H1 (cell line): ENCODE measurements at regions not wholly inside any gene's neighbourhood (a gene's known extent, or its start where the extent isn't known, plus 50 kb on each side); places are given as distances from the start of the nearest gene placed in this dataset.

Experiments used
- BRCA1 ChIP-seq: IDR thresholded peaks from 2 replicates; pipeline ENCODE4 v1.6.1; 2012; ENCODE audit warnings: low read depth, low read length, improper control_type of control experiment
- KDM1A ChIP-seq: fragments of 200-600, 300-600 bp; sonication (generic); IDR thresholded peaks from 2 replicates; pipeline ENCODE4 v1.7.1; 2016; ENCODE audit warnings: mild to moderate bottlenecking, low read length, borderline replicate concordance
- POU5F1 ChIP-seq: IDR thresholded peaks from 2 replicates; pipeline ENCODE4 v1.6.1; 2011; ENCODE audit warnings: low read depth, mild to moderate bottlenecking, low read length, moderate library complexity
- RNF2 ChIP-seq: fragments of 200-900, 300-1000 bp; sonication (generic); IDR thresholded peaks from 2 replicates; pipeline ENCODE4 v1.7.1; 2016; ENCODE audit warnings: borderline replicate concordance, low read depth, mild to moderate bottlenecking, antibody characterized with exemption, low read length; ENCODE audit not compliant: poor library complexity, severe bottlenecking; ENCODE audit errors: missing control alignments
- SP2 ChIP-seq: IDR thresholded peaks from 2 replicates; pipeline ENCODE4 v1.6.1; 2012; ENCODE audit warnings: mild to moderate bottlenecking, low read length, inconsistent platforms
- SUZ12 ChIP-seq: fragments of 200-600 bp; sonication (generic); IDR thresholded peaks from 2 replicates; pipeline ENCODE4 v1.6.1; 2012; ENCODE audit warnings: mild to moderate bottlenecking, inconsistent platforms, low read length, moderate library complexity, mixed read lengths

DNA sequence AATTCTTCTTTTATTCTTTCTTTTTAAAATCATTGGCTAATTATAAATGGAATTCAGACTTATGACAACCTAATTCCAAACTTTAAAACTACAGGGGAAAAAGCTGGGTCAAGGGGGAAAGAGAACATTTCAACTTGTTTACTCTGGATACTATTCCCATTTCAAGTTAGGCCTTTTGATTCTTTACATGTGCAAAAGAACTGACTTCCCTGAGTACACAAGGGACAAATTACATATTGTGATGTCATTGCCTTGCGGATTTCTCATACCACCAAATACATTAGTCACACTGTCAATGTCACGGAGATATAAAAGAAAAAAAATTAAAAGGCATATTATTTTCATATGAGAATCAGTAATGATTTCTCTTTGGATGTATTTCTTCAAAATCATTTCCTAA, 96.5 kb upstream of the TBX18 start (continued):
- TF ChIP-seq RNF2: no peak
- TF ChIP-seq KDM1A: no peak
- TF ChIP-seq POU5F1: no peak
- no peak for TF ChIP-seq BRCA1
- TF ChIP-seq SP2: no peak
- TF ChIP-seq SUZ12: no peak
